PC-3 (cell line): ENCODE measurements at regions not wholly inside any gene's neighbourhood (a gene's known extent, or its start where the extent isn't known, plus 50 kb on each side); places are given as distances from the start of the nearest gene placed in this dataset.
A peak's percentile ranks its signal among the peaks of the same experiment; 100 is the strongest.

Experiments
- ATAC-seq: fragments of 200-7000 bp; cut with Tn5 transposase; 2 replicates; pipeline ENCODE4 v1.9.1; 2020; ENCODE audit warnings: mild to moderate bottlenecking, moderate library complexity
- BruUV-seq: library from RNA; stranded (reverse); fragments of 400-500 nt; replicated peaks from 2 replicates; lab custom pipeline; 2021; lab: Mats Ljungman, UMichigan
- CTCF ChIA-PET: fragments of 300-600 bp; sonication (Branson Sonifier 250); formaldehyde crosslinking; loops from one replicate; lab custom pipeline; 2022; ENCODE audit warnings: antibody characterized with exemption; lab: Charles Lee
- POLR2A ChIA-PET: fragments of 300-600 bp; sonication (Branson Sonifier 250); formaldehyde crosslinking; loops from one replicate; lab custom pipeline; 2022; ENCODE audit warnings: antibody characterized with exemption; ENCODE audit not compliant: unreplicated experiment; lab: Charles Lee
- DNase-seq: peaks from one replicate; pipeline ENCODE4 v3.0.0-alpha.2; 2015
- H2AFZ ChIP-seq: fragments of 300-600 bp; sonication (generic); 2 replicates; pipeline ENCODE4 v1.6.0; 2016; ENCODE audit warnings: antibody characterized with exemption, low read length
- H3F3A ChIP-seq: fragments of 300-600 bp; sonication (generic); one replicate; pipeline ENCODE4 v1.6.0; 2017; ENCODE audit warnings: antibody characterized with exemption, low read length, control low read depth, mild to moderate bottlenecking; ENCODE audit not compliant: unreplicated experiment
- H3K27ac ChIP-seq: fragments of 300-600 bp; sonication (generic); 2 replicates; pipeline ENCODE4 v1.5.1; 2016; ENCODE audit warnings: mild to moderate bottlenecking, low read length
- H3K27me3 ChIP-seq: fragments of 300-600 bp; sonication (generic); 2 replicates; pipeline ENCODE4 v1.6.1; 2016; ENCODE audit warnings: low read length, mixed read lengths
- H3K36me3 ChIP-seq: fragments of 300-600 bp; sonication (generic); 2 replicates; pipeline ENCODE4 v1.6.1; 2016; ENCODE audit warnings: low read depth, mixed run types, low read length, mixed read lengths
- H3K4me1 ChIP-seq: fragments of 300-600 bp; sonication (generic); 2 replicates; pipeline ENCODE4 v1.5.1; 2016; ENCODE audit warnings: low read length; ENCODE audit not compliant: insufficient read depth
- H3K4me2 ChIP-seq: fragments of 300-600 bp; sonication (generic); 2 replicates; pipeline ENCODE4 v1.6.0; 2016; ENCODE audit warnings: low read length
- H3K4me3 ChIP-seq: fragments of 300-600 bp; sonication (generic); 2 replicates; pipeline ENCODE4 v1.5.1; 2016; ENCODE audit warnings: mild to moderate bottlenecking, low read length, mixed read lengths
- H3K79me2 ChIP-seq: fragments of 300-600 bp; sonication (generic); 2 replicates; pipeline ENCODE4 v1.6.1; 2017; ENCODE audit warnings: low read length, mixed read lengths
- H3K9ac ChIP-seq: fragments of 300-600 bp; sonication (generic); 2 replicates; pipeline ENCODE4 v1.6.0; 2016; ENCODE audit warnings: mild to moderate bottlenecking, low read length
- H3K9me2 ChIP-seq: fragments of 300-600 bp; sonication (generic); replicated peaks from 2 replicates; pipeline ENCODE4 v1.6.1; 2016; ENCODE audit warnings: mixed run types, low read length, mixed read lengths
- H3K9me3 ChIP-seq: fragments of 300-600 bp; sonication (generic); 2 replicates; pipeline ENCODE4 v1.6.1; 2016; ENCODE audit warnings: low read length, mixed read lengths
- H4K20me1 ChIP-seq: fragments of 300-600 bp; sonication (generic); 2 replicates; pipeline ENCODE4 v1.6.1; 2016; ENCODE audit warnings: low read length, mixed read lengths
- EZH2 ChIP-seq: fragments of 300-600 bp; sonication (generic); IDR thresholded peaks from one replicate; pipeline ENCODE4 v1.6.1; 2017; ENCODE audit warnings: antibody characterized with exemption, mild to moderate bottlenecking, low read length; ENCODE audit not compliant: unreplicated experiment
- EZH2phosphoT487 ChIP-seq: fragments of 300-600 bp; sonication (generic); IDR thresholded peaks from 2 replicates; pipeline ENCODE4 v1.6.1; 2018; ENCODE audit warnings: mild to moderate bottlenecking, antibody characterized with exemption, low read length, borderline replicate concordance
- intact Hi-C: fragments of 100-400 bp; cut with micrococcal nuclease; formaldehyde crosslinking; loops from 2 replicates; pipeline ENCODE4 v1.9.0; 2023
- TF ChIP-seq, protein P1 (sequence below): fragments of 300-600 bp; sonication (generic); conservative IDR thresholded peaks from 2 replicates; pipeline ENCODE4 v1.5.1; 2017; ENCODE audit warnings: antibody characterized with exemption, low read depth, mild to moderate bottlenecking, low read length

GRCh38 chr3:104127830-104128229 lies 1238.9 kb upstream of the ALCAM start:
- Histone ChIP-seq H3K27ac (no peak overlapping the region), H3K9me2 (no peaks in the 10 kb centered on the region), H3K4me3 (no peak overlapping the region), H4K20me1 (no peaks in the 10 kb centered on the region), H3K79me2 (no peaks in the 10 kb centered on the region), H3K9ac (no peak overlapping the region), H2AFZ (no peak overlapping the region), H3K4me1 (no peaks in the 10 kb centered on the region), H3K9me3 (no peaks in the 10 kb centered on the region), H3F3A (no peaks in the 10 kb centered on the region), H3K27me3 (no peaks in the 10 kb centered on the region), H3K36me3 (no peaks in the 10 kb centered on the region), H3K4me2 (no peak overlapping the region)
- ChIA-PET CTCF (no interaction called here), POLR2A (no interaction called here)
- TF ChIP-seq EZH2phosphoT487 (no peak), EZH2 (no peak)
- TF ChIP-seq, protein P1, sequence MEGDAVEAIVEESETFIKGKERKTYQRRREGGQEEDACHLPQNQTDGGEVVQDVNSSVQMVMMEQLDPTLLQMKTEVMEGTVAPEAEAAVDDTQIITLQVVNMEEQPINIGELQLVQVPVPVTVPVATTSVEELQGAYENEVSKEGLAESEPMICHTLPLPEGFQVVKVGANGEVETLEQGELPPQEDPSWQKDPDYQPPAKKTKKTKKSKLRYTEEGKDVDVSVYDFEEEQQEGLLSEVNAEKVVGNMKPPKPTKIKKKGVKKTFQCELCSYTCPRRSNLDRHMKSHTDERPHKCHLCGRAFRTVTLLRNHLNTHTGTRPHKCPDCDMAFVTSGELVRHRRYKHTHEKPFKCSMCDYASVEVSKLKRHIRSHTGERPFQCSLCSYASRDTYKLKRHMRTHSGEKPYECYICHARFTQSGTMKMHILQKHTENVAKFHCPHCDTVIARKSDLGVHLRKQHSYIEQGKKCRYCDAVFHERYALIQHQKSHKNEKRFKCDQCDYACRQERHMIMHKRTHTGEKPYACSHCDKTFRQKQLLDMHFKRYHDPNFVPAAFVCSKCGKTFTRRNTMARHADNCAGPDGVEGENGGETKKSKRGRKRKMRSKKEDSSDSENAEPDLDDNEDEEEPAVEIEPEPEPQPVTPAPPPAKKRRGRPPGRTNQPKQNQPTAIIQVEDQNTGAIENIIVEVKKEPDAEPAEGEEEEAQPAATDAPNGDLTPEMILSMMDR = no peak
- no TSS peak for BruUV-seq
- no peak for DNase-seq
- no peak for ATAC-seq
- intact Hi-C loops = no loop called here

GRCh38 chr3:104132566-104133403 lies 1233.9 kb upstream of the ALCAM start:
- no TSS peak for BruUV-seq
- H3F3A ChIP-seq = no peaks in the 10 kb centered on the region
- no peaks in the 10 kb centered on the region for H3K9me2 ChIP-seq
- no peak overlapping the region for H2AFZ ChIP-seq
- H3K4me2 ChIP-seq = no peak overlapping the region
- intact Hi-C loops = no loop called here
- ATAC-seq = no peak
- H3K27ac ChIP-seq = no peak overlapping the region
- H3K4me3 ChIP-seq = no peak overlapping the region
- TF ChIP-seq, protein P1 = no peak
- no peak for TF ChIP-seq EZH2
- TF ChIP-seq EZH2phosphoT487 = no peak
- H3K27me3 ChIP-seq = no peaks in the 10 kb centered on the region
- H3K4me1 ChIP-seq = no peaks in the 10 kb centered on the region; the same call in 1 of the 2 replicates
- no peaks in the 10 kb centered on the region for H3K36me3 ChIP-seq
- CTCF ChIA-PET = no interaction called here
- no peak overlapping the region for H3K9ac ChIP-seq
- POLR2A ChIA-PET = no interaction called here
- DNase-seq = peak; percentile 17
- no peaks in the 10 kb centered on the region for H3K79me2 ChIP-seq
- H3K9me3 ChIP-seq = no peaks in the 10 kb centered on the region
- H4K20me1 ChIP-seq = no peaks in the 10 kb centered on the region

GRCh38 chr3:104133630-104134029 lies 1233.1 kb upstream of the ALCAM start:
- no peaks in the 10 kb centered on the region for H3F3A ChIP-seq
- H3K4me3 ChIP-seq = no peak overlapping the region
- intact Hi-C loops = no loop called here
- TF ChIP-seq, protein P1 = no peak
- TF ChIP-seq EZH2phosphoT487 = no peak
- no peak for TF ChIP-seq EZH2
- H3K36me3 ChIP-seq = no peaks in the 10 kb centered on the region
- H3K9me2 ChIP-seq = no peaks in the 10 kb centered on the region
- H3K27ac ChIP-seq = no peak overlapping the region
- no peaks in the 10 kb centered on the region for H3K9me3 ChIP-seq
- ATAC-seq = no peak
- no peaks in the 10 kb centered on the region for H3K27me3 ChIP-seq
- DNase-seq = no peak
- H3K9ac ChIP-seq = no peak overlapping the region
- H2AFZ ChIP-seq = no peak overlapping the region
- no TSS peak for BruUV-seq
- ChIA-PET CTCF (no interaction called here), POLR2A (no interaction called here)
- H3K4me2 ChIP-seq = no peak overlapping the region
- H3K79me2 ChIP-seq = no peaks in the 10 kb centered on the region
- H4K20me1 ChIP-seq = no peaks in the 10 kb centered on the region
- H3K4me1 ChIP-seq = no peaks in the 10 kb centered on the region; the same call in 1 of the 2 replicates
